ENCODE measurements at regions not wholly inside any gene's neighbourhood (a gene's known extent, or its start where the extent isn't known, plus 50 kb on each side); places are given as distances from the start of the nearest gene placed in this dataset.

DNA sequence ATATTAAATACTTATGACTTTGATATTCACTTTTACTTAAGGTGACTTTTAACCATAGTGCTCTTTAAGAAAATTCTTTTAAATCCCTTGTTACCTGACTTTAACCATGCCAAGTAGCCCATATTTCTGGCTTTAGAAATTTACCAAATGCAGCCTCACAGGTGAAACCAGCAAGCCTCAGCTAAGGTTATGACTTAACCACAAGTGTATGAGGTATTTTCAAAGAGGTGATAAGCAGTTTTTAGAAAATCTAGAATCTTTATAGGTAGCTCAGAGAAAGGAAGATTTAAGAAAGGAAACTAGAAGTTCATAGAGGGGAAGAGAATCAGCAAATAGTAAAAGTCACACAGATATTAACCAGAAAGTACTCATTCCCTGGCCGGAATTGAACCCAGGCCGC is 661.9 kb upstream of the GJE1 start:
- no peak for DNase-seq (ENCODE audit: low spot score)
- in situ Hi-C loops (cut with MboI; ENCODE audit: low sequenced_read_pairs, unreplicated experiment), result no loop called here
- TF ChIP-seq CTCF (IDR thresholded peaks at IDR 0.05; ENCODE audit: borderline replicate concordance, control extremely low read depth, extremely low read depth, insufficient read depth, missing control alignments), result no peak

DNA sequence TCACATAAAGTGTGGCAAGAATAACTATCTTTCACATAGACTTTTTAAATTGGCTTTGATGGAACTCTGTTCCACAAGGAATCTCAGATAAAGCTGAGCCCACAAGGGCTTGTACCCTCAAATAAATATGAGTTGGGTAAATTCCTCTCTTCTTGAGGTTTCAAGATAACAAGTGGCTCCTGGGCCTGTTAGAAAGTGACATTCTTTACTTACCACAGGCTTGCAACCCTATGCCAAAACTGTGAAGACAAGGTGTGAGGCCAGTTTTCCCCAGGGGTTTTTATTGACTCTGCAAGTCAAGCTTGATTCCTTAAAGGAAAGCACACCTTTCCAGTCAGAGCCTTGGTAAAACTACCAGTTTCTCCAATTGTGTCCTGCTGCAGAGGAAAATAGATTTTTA is 664.8 kb upstream of the GJE1 start:
- in situ Hi-C loops (cut with MboI; ENCODE audit: low sequenced_read_pairs, unreplicated experiment), result no loop called here
- no peak for TF ChIP-seq CTCF (IDR thresholded peaks at IDR 0.05; ENCODE audit: borderline replicate concordance, control extremely low read depth, extremely low read depth, insufficient read depth, missing control alignments)
- DNase-seq (ENCODE audit: low spot score), result no peak

- DNase-seq (ENCODE audit: low spot score), result no peak
- no peak for TF ChIP-seq CTCF (IDR thresholded peaks at IDR 0.05; ENCODE audit: borderline replicate concordance, control extremely low read depth, extremely low read depth, insufficient read depth, missing control alignments)
- in situ Hi-C loops (cut with MboI; ENCODE audit: low sequenced_read_pairs, unreplicated experiment), result no loop called here
Measured at GRCh38 chr6:141467041-141467440, 665.7 kb upstream of the GJE1 start.

DNA sequence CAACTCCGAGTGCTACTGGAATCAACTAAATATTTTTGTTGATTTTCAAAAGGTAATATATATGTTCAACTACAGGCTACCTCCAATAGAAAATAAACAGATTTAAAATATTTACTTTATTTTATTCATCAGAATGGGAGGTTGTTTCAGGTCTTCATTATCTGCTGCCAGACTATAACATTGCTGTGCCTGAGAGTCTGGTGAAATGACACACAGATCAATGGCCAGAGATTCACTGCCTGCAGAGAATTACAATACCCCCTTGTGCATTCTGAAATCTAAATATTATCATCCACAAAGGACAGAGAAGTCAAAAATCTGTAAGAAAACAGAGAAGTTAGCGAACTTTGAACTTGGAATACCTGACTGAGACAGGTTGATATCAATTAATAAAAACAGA is 667.8 kb upstream of the GJE1 start:
- no peak for DNase-seq (ENCODE audit: low spot score)
- in situ Hi-C loops (cut with MboI; ENCODE audit: low sequenced_read_pairs, unreplicated experiment), result no loop called here
- no peak for TF ChIP-seq CTCF (IDR thresholded peaks at IDR 0.05; ENCODE audit: borderline replicate concordance, control extremely low read depth, extremely low read depth, insufficient read depth, missing control alignments)

GRCh38 chr6:141464490-141464889 is 668.2 kb upstream of the GJE1 start:
- in situ Hi-C loops (cut with MboI; ENCODE audit: low sequenced_read_pairs, unreplicated experiment), result no loop called here
- peak; percentile 23 for DNase-seq (ENCODE audit: low spot score)
- no peak for TF ChIP-seq CTCF (IDR thresholded peaks at IDR 0.05; ENCODE audit: borderline replicate concordance, control extremely low read depth, extremely low read depth, insufficient read depth, missing control alignments)

GRCh38 chr6:141463237-141463977 is 669.3 kb upstream of the GJE1 start:
- in situ Hi-C loops (cut with MboI; ENCODE audit: low sequenced_read_pairs, unreplicated experiment), result no loop called here
- peak; percentile 13 for DNase-seq (ENCODE audit: low spot score)
- TF ChIP-seq CTCF (IDR thresholded peaks at IDR 0.05; ENCODE audit: borderline replicate concordance, control extremely low read depth, extremely low read depth, insufficient read depth, missing control alignments), result no peak
